Fibroblast of skin of left quadriceps (primary cell): ENCODE measurements at regions not wholly inside any gene's neighbourhood (a gene's known extent, or its start where the extent isn't known, plus 50 kb on each side); places are given as distances from the start of the nearest gene placed in this dataset.
"Not testable (repeated sequence)": the region's sequence is repeated elsewhere in the genome, so short reads cannot be mapped to it uniquely, and the experiment has no call there.

Experiments
- DNase-seq, 2 experiments: peaks; one replicate each; pipeline ENCODE4 v3.0.0-alpha.2; 2013; ENCODE audit warnings: low read depth in 2 of 2

- DNase-seq, result no peak
Observed at GRCh38 chr12:17358835-17359234, 731.2 kb downstream of the RERGL start.

- no peak for DNase-seq
Observed at GRCh38 chr12:17357396-17357795, 732.6 kb downstream of the RERGL start.

DNA sequence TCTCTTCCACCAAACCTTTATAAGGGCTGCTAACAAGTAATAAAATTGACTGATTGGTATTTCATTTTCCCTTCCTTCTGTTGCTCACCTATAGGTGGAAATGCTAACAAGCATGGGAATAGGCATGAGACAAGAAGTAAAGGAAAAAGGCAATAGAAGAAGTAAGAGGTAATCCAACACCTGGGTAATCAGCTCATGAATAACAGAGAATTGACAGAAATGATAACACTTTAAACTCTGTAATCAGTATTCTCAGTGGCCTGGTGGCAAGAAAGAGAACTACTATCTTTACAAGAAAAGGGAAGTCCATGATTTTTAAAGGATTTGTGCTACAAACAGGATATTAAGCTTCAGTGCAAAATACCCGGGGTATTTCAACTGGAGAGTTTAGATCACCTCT lies 737.8 kb downstream of the RERGL start:
- no peak for DNase-seq

- no peak for DNase-seq
Observed at GRCh38 chr12:17348311-17348710, 741.7 kb downstream of the RERGL start.

DNA sequence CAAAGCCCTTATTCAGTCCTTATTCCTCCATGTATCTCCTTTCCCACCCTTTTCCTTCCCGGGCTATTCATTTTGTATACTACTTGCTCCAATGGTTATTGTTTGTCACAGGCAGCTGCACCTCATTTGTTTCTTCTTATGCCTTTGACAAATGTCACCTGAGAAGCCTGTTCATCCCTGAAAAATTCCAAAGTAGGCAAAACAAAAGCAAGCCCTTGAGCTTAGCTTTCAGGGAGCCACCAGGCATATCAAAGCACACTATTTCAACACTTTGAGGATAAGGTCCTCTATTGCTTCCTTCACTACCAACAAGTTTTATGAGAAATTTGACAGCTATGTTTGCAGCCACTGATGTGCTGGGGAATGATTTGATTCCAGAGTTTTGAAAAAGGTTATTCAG lies 738.7 kb upstream of the LMO3 start:
- DNase-seq, result no peak

- no peak for DNase-seq
Observed at GRCh38 chr12:17342381-17342961, 736.5 kb upstream of the LMO3 start.

- DNase-seq, result no peak
Observed at GRCh38 chr12:17335487-17335886, 729.5 kb upstream of the LMO3 start.

DNA sequence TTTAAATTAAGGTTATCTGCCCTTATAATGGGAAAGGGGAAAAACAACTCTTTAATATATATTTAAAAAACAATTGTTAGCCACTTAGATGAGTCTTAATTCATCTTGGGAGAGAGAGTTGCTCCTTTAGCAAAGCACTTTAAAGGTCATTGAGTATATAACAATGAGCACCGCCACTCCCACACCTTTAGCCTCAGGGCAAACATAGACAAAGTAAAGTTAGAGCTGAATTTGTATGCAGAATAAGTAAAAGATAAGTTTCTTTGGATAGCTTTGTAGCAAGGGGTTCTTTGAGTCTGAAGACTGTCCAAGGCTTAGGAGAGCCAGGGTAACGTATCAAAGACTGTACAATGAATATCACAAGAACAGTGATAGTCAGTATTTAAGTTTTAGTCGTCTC lies 728.8 kb upstream of the LMO3 start:
- DNase-seq, result no peak

- DNase-seq, result no peak
Observed at GRCh38 chr12:17333287-17333686, 727.3 kb upstream of the LMO3 start.

GRCh38 chr12:17326649-17327048 lies 720.7 kb upstream of the LMO3 start:
- DNase-seq, result no peak

GRCh38 chr12:17322090-17322489 lies 716.1 kb upstream of the LMO3 start:
- DNase-seq, result no peak

DNA sequence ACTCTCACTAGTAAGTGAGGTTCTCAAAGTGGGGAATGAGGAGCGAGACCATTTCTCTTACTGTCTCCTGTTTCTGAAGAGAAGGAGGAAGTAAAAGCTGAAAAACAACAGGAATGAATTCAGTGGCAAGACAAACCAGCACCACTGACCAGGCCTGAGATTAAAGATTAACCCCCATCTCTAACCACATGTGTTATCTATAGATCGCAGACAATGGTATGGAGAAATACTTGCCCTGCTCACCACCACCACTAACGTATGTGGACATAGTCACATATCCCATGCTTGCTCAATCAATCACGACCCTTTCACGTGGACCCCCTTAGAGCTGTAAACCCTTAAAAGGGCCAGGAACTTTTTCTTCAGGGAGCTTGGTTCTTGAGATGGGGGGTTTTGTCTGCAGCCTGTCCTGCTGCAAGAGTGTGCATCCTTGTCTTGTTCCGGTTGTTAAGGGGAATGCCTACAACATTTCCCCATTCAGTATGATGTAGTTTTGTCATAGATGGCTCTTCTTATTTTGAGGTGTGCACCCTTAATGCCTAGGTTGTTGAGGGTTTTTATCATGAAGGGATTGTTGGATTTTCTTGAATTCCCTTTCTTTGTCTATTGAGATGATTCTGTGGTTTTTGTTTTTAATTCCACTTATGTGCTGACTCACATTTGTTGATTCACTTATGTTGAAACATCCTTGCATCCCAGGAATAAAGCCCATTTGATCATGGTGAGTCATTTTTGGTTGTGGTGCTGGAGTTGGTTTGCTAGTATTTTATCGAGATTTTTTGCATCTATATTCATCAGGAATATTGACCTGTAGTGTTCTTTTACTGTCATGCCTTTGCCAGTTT lies 698.8 kb upstream of the LMO3 start:
- DNase-seq, result no peak

DNA sequence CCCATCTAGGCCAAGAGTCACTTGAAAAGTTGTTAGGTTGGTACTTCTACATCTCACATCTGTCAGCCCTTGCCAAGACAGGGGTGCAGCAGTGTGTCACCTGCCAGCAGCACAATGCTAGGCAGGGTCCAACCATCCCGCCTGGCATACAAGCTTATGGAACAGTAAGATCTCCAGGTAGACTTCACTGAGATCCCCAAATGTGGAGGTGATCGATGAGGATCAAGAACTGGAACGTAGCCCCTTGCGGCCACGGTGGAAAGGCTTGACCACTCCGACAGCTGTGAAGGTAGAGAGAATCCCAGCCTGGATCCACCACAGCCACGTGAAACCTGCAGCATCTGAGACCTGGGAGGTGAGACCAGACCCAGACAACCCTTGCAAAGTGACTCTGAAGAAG lies 696.0 kb upstream of the LMO3 start:
- no peak for DNase-seq

DNA sequence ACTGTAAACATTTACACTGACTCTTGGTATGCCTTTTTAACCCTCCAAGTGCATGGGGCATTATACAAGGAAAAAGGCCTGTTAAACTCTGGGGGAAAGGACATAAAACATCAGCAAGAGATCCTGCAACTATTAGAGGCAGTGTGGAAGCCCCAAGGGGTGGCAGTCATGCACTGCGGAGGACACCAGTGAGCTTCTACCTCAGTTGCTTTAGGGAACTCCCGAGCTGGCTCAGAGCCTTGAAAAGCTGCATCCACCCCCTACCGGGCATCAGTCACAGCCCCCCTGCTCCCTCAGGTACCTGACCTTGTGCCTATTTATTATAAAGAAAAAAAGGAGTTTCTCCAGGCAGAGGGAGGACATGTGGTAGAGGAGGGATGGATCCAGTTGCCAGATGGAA lies 695.6 kb upstream of the LMO3 start:
- DNase-seq, result no peak

- no peak for DNase-seq
Observed at GRCh38 chr12:17296882-17297281, 690.9 kb upstream of the LMO3 start.

DNA sequence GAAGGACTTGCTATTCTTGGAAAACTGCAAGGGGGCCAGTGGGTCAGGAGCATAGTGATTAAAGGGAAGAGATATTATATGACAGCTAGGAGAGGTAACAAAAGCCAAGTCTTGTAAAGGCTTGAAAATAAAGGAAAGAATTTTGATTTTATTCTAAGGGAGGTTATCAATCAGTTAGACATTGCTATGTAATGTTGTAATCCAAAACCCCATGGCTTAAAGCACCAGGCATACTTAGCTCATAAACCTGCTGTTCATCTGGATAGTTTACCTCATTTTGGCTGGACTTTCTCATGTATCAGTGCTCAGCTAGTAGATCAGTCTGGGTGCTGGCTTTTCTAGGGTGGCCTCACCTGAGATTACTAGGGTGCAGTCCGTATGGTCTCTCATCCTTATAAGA lies 680.9 kb upstream of the LMO3 start:
- DNase-seq, result no peak

DNA sequence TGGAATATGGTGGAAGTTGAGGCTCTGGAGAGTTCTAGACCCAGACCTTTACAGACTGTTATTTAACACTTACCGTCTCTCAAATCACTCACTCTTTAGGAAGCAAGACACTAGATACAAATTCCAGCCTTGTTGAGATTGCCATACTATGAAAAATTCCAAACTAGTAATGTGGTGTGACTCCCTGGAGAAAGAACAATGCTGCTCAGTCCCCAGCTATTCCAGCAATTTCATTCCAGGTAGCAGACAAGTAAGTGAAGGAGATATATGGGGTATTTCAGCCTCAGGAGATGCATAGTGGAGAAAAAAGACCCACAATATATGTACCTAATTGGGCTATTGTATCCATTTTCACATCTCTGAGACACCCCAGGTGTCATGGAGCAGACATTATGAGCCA lies 678.9 kb upstream of the LMO3 start:
- DNase-seq, result no peak

DNA sequence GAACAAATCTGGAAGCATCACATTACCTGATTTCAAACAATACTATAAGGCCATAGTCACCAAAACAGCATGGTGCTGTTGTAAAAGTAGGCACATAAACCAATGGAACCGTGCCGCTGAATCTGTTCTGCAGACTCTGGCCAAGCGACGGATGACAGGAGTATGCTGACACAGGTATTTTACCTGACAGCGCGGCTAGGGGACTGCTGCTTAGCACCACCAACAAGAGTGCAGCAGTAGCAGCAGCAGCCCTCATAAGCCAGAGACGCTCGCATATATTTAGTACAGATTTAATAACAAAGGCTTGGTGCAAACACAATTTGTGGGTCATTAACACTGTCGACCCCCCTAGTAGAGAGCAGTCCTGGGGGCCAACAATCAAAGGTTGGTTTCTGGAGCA lies 677.6 kb upstream of the LMO3 start:
- DNase-seq, result no peak

- DNase-seq, result not testable (repeated sequence)
Observed at GRCh38 chr12:17282169-17282568, 676.2 kb upstream of the LMO3 start.

DNA sequence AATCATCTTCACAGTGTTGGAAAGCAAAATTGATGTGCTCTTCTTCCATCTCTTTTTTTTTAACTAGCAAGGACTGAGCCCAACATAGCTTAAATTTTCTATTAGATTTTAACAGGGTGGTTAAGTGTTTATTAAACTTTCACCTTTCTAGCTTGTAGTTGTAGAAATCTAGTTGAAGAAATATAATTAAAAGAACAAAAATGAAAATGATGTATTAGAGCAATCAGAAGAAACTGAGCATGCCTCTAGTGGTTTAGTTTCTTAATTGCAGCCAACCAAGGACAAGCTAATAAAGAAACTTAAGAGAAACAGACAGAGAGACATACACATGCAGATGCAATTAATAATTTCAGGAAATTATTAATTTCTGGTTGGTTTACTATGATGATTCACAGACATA lies 673.0 kb upstream of the LMO3 start:
- DNase-seq, result no peak

DNA sequence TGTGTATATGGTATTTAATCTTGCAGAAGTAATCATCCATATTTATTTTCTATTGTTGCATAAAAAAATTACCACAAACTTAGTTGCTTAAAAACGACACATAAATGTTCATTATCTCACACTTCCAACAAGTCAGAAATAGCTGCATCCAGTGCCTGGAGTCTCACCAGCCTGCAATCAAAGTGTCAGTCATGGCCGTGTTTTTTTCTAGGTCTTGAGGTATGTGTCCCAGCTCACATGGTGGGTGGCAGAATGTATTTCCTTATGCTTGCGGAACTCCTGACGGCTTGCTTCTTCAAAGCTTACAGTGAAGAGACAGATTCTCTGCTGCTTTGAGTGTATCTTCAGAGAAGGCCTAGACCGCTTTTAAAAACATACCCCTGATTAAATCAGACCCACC lies 670.2 kb upstream of the LMO3 start:
- DNase-seq, result no peak

- no peak for DNase-seq
Observed at GRCh38 chr12:17266856-17267255, 660.9 kb upstream of the LMO3 start.

DNA sequence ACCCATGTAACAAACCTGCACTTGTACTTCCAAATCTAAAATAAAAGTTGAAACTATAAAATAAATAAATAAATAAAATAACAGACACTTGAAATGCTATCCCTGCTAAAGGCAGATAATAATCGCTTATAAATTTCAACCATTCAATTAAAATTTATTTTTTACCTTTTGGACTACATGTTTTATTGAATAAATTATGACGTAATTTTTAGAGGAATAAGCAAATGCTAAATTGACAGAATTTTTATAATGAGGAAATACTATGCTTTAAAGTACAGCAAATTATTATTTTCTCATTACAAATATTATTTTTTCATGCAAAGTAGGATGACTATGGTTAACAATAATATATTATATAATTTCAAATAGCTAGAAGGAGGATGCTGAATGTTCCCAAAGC lies 658.6 kb upstream of the LMO3 start:
- no peak for DNase-seq

DNA sequence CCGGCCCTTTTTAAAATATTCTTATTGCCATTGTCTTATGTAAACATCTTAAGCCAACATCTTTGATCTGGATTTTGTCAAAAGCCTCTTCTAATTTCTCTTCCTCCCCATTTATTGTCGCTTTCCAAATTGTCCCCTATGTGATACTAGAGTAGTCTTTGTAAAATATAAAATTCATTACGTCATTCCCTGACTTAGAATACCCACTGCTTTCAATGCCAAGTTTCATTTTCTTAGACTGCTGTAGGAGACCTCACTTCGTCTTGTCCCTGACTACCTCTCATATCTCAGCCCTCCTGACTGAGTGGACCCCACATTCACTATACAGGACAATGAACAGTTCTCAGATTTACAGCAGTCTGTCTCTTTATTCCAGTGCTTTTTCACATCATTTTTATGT lies 633.9 kb upstream of the LMO3 start:
- DNase-seq, result no peak
